HEK293T (cell line): ENCODE measurements at regions not wholly inside any gene's neighbourhood (a gene's known extent, or its start where the extent isn't known, plus 50 kb on each side); places are given as distances from the start of the nearest gene placed in this dataset.

Experiments used
- ARNT ChIP-seq: fragments of 450-650 bp; IDR thresholded peaks from 2 replicates; pipeline ENCODE4 v1.6.1; 2017; ENCODE audit warnings: mild to moderate bottlenecking
- BHLHE40 ChIP-seq: fragments of 450-650 bp; IDR thresholded peaks from 2 replicates; pipeline ENCODE4 v1.6.1; 2016; ENCODE audit warnings: mild to moderate bottlenecking, moderate library complexity, borderline replicate concordance
- FOXA1 ChIP-seq: fragments of 450-650 bp; IDR thresholded peaks from 2 replicates; pipeline ENCODE4 v1.6.1; 2016; ENCODE audit warnings: mild to moderate bottlenecking
- FOXK2 ChIP-seq: fragments of 450-650 bp; IDR thresholded peaks from 2 replicates; pipeline ENCODE4 v1.6.1; 2016; ENCODE audit warnings: mild to moderate bottlenecking
- FOXM1 ChIP-seq: fragments of 450-650 bp; IDR thresholded peaks from 2 replicates; pipeline ENCODE4 v1.6.1; 2017; ENCODE audit warnings: mild to moderate bottlenecking, borderline replicate concordance
- LEF1 ChIP-seq: fragments of 450-650 bp; IDR thresholded peaks from 2 replicates; pipeline ENCODE4 v1.6.1; 2017; ENCODE audit warnings: mild to moderate bottlenecking, borderline replicate concordance
- NFRKB ChIP-seq: fragments of 450-650 bp; IDR thresholded peaks from 2 replicates; pipeline ENCODE4 v1.6.1; 2016; ENCODE audit warnings: mild to moderate bottlenecking, moderate library complexity
- SP1 ChIP-seq: fragments of 450-650 bp; IDR thresholded peaks from 2 replicates; pipeline ENCODE4 v1.6.1; 2017
- SUZ12 ChIP-seq: fragments of 450-650 bp; IDR thresholded peaks from 2 replicates; pipeline ENCODE4 v1.6.1; 2016; ENCODE audit warnings: mild to moderate bottlenecking
- ZNF384 ChIP-seq: fragments of 450-650 bp; IDR thresholded peaks from 2 replicates; pipeline ENCODE4 v1.6.1; 2016

DNA sequence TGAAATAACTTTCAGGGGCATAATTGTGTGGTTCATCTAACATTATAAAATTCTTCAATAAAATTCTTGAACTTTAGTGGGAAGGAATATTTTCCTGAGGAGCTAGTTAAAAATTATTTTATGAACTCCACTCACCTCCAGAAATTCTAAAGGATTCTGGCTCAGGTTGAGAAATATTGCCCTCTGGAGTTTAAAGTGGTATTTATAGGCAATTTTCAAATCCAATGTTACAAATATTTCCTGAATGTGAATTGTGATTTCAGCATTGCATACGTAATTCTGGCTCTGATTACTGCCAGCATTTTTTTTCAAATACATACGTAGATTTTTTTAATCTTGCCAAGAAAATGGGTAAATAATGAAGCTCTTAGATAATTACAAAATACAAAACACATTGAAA is 598.2 kb upstream of the ANO3 start:
- TF ChIP-seq FOXK2: no peak
- no peak for TF ChIP-seq LEF1
- no peak for TF ChIP-seq FOXA1
- no peak for TF ChIP-seq SP1
- TF ChIP-seq BHLHE40: no peak
- TF ChIP-seq SUZ12: no peak
- TF ChIP-seq ARNT: no peak
- TF ChIP-seq FOXM1: no peak
- no peak for TF ChIP-seq NFRKB
- TF ChIP-seq ZNF384: no peak
